GM21786 (cell line): ENCODE measurements at regions not wholly inside any gene's neighbourhood (a gene's known extent, or its start where the extent isn't known, plus 50 kb on each side); places are given as distances from the start of the nearest gene placed in this dataset.

Experiments
- ATAC-seq: cut with Tn5 transposase; IDR thresholded peaks from one replicate; pipeline ENCODE4 v1.9.1; 2021; ENCODE audit not compliant: unreplicated experiment

GRCh38 chr20:20993372-20993771 lies 112.8 kb downstream of the LINC00237 start:
- no peak for ATAC-seq

GRCh38 chr20:20992686-20993360 lies 113.3 kb downstream of the LINC00237 start:
- no peak for ATAC-seq

GRCh38 chr20:20992277-20992676 lies 113.9 kb downstream of the LINC00237 start:
- ATAC-seq, result no peak

- no peak for ATAC-seq
Observed at GRCh38 chr20:20989081-20989480, 117.1 kb downstream of the LINC00237 start.

GRCh38 chr20:20979934-20980333 lies 126.2 kb downstream of the LINC00237 start:
- ATAC-seq, result no peak

- ATAC-seq, result no peak
Observed at GRCh38 chr20:20977786-20978185, 128.4 kb downstream of the LINC00237 start.

GRCh38 chr20:20972490-20972889 lies 133.7 kb downstream of the LINC00237 start:
- no peak for ATAC-seq

GRCh38 chr20:20971810-20972209 lies 134.3 kb downstream of the LINC00237 start:
- no peak for ATAC-seq

- ATAC-seq, result no peak
Observed at GRCh38 chr20:20970841-20971240, 135.3 kb downstream of the LINC00237 start.

GRCh38 chr20:20969701-20970280 lies 136.4 kb downstream of the LINC00237 start:
- no peak for ATAC-seq

- ATAC-seq, result no peak
Observed at GRCh38 chr20:20967564-20968184, 138.5 kb downstream of the LINC00237 start.

GRCh38 chr20:20966171-20966570 lies 140.0 kb downstream of the LINC00237 start:
- ATAC-seq, result no peak

GRCh38 chr20:20959031-20959755 lies 147.0 kb downstream of the LINC00237 start:
- ATAC-seq, result no peak

GRCh38 chr20:20956513-20956931 lies 149.6 kb downstream of the LINC00237 start:
- no peak for ATAC-seq

- no peak for ATAC-seq
Observed at GRCh38 chr20:20955892-20956291, 150.3 kb downstream of the LINC00237 start.

GRCh38 chr20:20953738-20954618 lies 152.2 kb downstream of the LINC00237 start:
- ATAC-seq, result no peak

GRCh38 chr20:20950620-20951019 lies 155.5 kb downstream of the LINC00237 start:
- ATAC-seq, result no peak

GRCh38 chr20:20946122-20946759 lies 159.9 kb downstream of the LINC00237 start:
- ATAC-seq, result no peak

GRCh38 chr20:20941468-20941889 lies 164.7 kb downstream of the LINC00237 start:
- no peak for ATAC-seq

GRCh38 chr20:20939006-20939405 lies 167.2 kb downstream of the LINC00237 start:
- no peak for ATAC-seq
